ENCODE measurements at regions not wholly inside any gene's neighbourhood (a gene's known extent, or its start where the extent isn't known, plus 50 kb on each side); places are given as distances from the start of the nearest gene placed in this dataset.

GRCh38 chr7:84291756-84292155 lies 97.2 kb upstream of the SEMA3A start (continued):
- no peak for TF ChIP-seq EGR1 (IDR thresholded peaks at IDR 0.05; ENCODE audit: low read depth)
- no peak for TF ChIP-seq POLR2A (IDR thresholded peaks at IDR 0.05; ENCODE audit: borderline replicate concordance, extremely low read depth, insufficient read depth, insufficient read length)

- no peak for TF ChIP-seq JUND (IDR thresholded peaks at IDR 0.05)
- no peak for TF ChIP-seq FOSL1 (IDR thresholded peaks at IDR 0.05; ENCODE audit: low read depth)
- TF ChIP-seq TCF7L2 (IDR thresholded peaks at IDR 0.05; ENCODE audit: borderline replicate concordance, extremely low read depth, insufficient read depth, insufficient read length) = no peak
- intact Hi-C loops (cut with micrococcal nuclease) = no loop called here
- POLR2A ChIA-PET = no interaction called here
- Histone ChIP-seq H3K79me2 (ENCODE audit: insufficient read depth, low read length) (no peaks in the 10 kb centered on the region), H3K9me2 (ENCODE audit: insufficient read depth) (no peaks in the 10 kb centered on the region), H3K4me2 (ENCODE audit: low read length) (no peak overlapping the region), H3K4me3 (replicated peaks in 1 of 2; ENCODE audit: low read depth in 1 of 2, low read length in 2 of 2) (no peak overlapping the region), H3K9me3 (ENCODE audit: control insufficient read depth in 1 of 2, insufficient read depth in 1 of 2, low read depth in 1 of 2, low read length in 2 of 2) (no peaks in the 10 kb centered on the region), H3K9ac (ENCODE audit: low read length) (no peak overlapping the region), H3K27ac (ENCODE audit: low read depth, low read length) (no peak overlapping the region), H3K4me1 (ENCODE audit: control insufficient read depth in 1 of 2, insufficient read depth in 2 of 2, low read length in 2 of 2) (no peaks in the 10 kb centered on the region), H2AFZ (ENCODE audit: low read depth, low read length, poor library complexity, severe bottlenecking) (peak overlapping the region; percentile 73), H4K20me1 (ENCODE audit: insufficient read depth) (no peaks in the 10 kb centered on the region), H3K36me3 (ENCODE audit: control insufficient read depth in 1 of 2, insufficient read depth in 2 of 2, low read length in 2 of 2) (no peaks in the 10 kb centered on the region), H3K27me3 (ENCODE audit: insufficient read depth, low read length) (no peaks in the 10 kb centered on the region)
- DNase-seq (ENCODE audit: low read depth, low spot score) (no peak), ATAC-seq (no peak)
- BruUV-seq (replicated peaks) = no TSS peak
- CTCF ChIA-PET = no interaction called here
- RAD21 ChIA-PET (ENCODE audit: low non-redundant PET in 1 of 2, low total read pairs in 2 of 2, uncharacterized antibody in 2 of 2, unreplicated experiment in 2 of 2) = no interaction called here
Measured at GRCh38 chr7:84283798-84284197, 89.2 kb upstream of the SEMA3A start.

GRCh38 chr7:84281518-84281917 lies 86.9 kb upstream of the SEMA3A start:
- Histone ChIP-seq H4K20me1 (ENCODE audit: insufficient read depth) (no peaks in the 10 kb centered on the region), H2AFZ (ENCODE audit: low read depth, low read length, poor library complexity, severe bottlenecking) (no peak overlapping the region), H3K9me3 (ENCODE audit: control insufficient read depth in 1 of 2, insufficient read depth in 1 of 2, low read depth in 1 of 2, low read length in 2 of 2) (no peaks in the 10 kb centered on the region), H3K4me2 (ENCODE audit: low read length) (no peak overlapping the region), H3K36me3 (ENCODE audit: control insufficient read depth in 1 of 2, insufficient read depth in 2 of 2, low read length in 2 of 2) (no peaks in the 10 kb centered on the region), H3K4me1 (ENCODE audit: control insufficient read depth in 1 of 2, insufficient read depth in 2 of 2, low read length in 2 of 2) (no peaks in the 10 kb centered on the region), H3K27me3 (ENCODE audit: insufficient read depth, low read length) (no peaks in the 10 kb centered on the region), H3K79me2 (ENCODE audit: insufficient read depth, low read length) (no peaks in the 10 kb centered on the region), H3K27ac (ENCODE audit: low read depth, low read length) (no peak overlapping the region), H3K4me3 (replicated peaks in 1 of 2; ENCODE audit: low read depth in 1 of 2, low read length in 2 of 2) (no peak overlapping the region), H3K9ac (ENCODE audit: low read length) (no peak overlapping the region), H3K9me2 (ENCODE audit: insufficient read depth) (no peaks in the 10 kb centered on the region)
- ATAC-seq = no peak
- BruUV-seq (replicated peaks) = no TSS peak
- TF ChIP-seq ATF3 (IDR thresholded peaks at IDR 0.05) = no peak
- TF ChIP-seq CEBPB (IDR thresholded peaks at IDR 0.05; ENCODE audit: low read depth) = no peak
- no peak for TF ChIP-seq POLR2AphosphoS5 (IDR thresholded peaks at IDR 0.05; ENCODE audit: low read depth, low read length)
- TF ChIP-seq FOSL1 (IDR thresholded peaks at IDR 0.05; ENCODE audit: low read depth) = no peak
- TF ChIP-seq MAX (IDR thresholded peaks at IDR 0.05) = no peak
- no peak for TF ChIP-seq CBX3 (IDR thresholded peaks at IDR 0.05; ENCODE audit: low read depth)
- TF ChIP-seq ELF1 (IDR thresholded peaks at IDR 0.05; ENCODE audit: borderline replicate concordance, low read depth) = no peak
- no peak for TF ChIP-seq EZH2 (IDR thresholded peaks at IDR 0.05)
- TF ChIP-seq ZBTB33 (IDR thresholded peaks at IDR 0.05; ENCODE audit: extremely low read depth, insufficient replicate concordance, low read length) = no peak
- no peak for TF ChIP-seq EGR1 (IDR thresholded peaks at IDR 0.05; ENCODE audit: low read depth)
- intact Hi-C loops (cut with micrococcal nuclease) = no loop called here
- no peak for DNase-seq (ENCODE audit: low read depth, low spot score)
- POLR2A ChIA-PET = no interaction called here
- CTCF ChIA-PET = no interaction called here
- RAD21 ChIA-PET (ENCODE audit: low non-redundant PET in 1 of 2, low total read pairs in 2 of 2, uncharacterized antibody in 2 of 2, unreplicated experiment in 2 of 2) = no interaction called here

Data from HCT116 (cell line).